ENCODE measurements at regions not wholly inside any gene's neighbourhood (a gene's known extent, or its start where the extent isn't known, plus 50 kb on each side); places are given as distances from the start of the nearest gene placed in this dataset.
"Not testable (repeated sequence)": the region's sequence is repeated elsewhere in the genome, so short reads cannot be mapped to it uniquely, and the experiment has no call there.

DNA sequence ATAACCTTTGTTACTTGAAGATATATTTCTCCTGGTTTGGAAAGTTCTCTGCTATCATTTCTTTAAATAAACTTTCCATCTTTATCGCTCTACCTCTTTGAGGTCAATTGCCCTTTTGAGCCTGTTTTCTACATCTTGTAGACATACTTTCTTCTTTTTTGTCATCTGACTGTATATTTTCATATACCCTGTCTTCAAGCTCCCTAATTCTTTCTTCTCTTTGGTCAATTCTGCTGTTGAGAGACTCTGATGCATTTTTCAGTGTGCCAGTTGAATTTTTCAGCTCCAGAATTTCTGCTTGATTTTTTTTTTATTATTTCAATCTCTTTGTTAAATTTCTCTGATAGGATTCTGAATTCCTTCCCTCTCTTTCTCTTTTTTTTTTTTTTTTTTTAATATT, 511.2 kb upstream of the GRAMD2B start:
- no peak for DNase-seq

DNA sequence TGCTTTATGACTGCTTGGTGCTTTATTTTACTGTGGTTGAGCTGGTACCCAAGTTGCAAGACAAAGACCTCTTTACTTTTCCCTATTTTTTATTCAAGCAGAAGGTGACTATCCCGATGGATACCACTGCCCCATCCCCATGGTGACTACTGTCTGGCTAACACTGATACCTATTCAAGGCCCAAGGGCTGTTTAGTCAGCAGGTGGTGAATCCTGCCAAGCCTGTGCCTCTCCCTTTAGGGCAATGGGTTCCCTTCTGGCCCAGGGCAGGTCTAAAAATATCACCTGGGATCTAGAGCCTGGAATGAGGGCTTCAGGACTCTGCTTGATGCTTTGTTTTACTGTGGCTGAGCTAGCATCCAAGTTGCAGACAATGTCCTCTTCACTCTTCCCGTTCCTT, 510.0 kb upstream of the GRAMD2B start:
- no peak for DNase-seq

DNA sequence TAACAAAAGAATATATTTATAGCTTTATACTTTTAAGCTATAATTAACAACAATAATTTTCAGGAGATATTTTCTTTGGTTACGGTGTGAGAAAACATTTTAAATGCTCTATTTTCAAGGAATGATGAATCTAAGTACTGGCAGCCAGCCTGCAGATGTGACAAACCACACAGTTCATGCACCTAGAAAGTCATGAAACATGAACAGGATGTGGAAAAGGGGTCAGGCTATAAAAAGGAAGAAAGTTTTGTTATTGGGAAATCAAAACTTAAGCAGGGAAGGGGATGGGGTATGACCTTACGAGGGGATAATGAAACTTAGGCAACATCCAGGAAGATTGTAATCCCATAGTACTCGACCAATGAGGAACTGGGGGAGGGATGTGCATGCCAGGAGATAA, 508.7 kb upstream of the GRAMD2B start:
- no peak for DNase-seq

DNA sequence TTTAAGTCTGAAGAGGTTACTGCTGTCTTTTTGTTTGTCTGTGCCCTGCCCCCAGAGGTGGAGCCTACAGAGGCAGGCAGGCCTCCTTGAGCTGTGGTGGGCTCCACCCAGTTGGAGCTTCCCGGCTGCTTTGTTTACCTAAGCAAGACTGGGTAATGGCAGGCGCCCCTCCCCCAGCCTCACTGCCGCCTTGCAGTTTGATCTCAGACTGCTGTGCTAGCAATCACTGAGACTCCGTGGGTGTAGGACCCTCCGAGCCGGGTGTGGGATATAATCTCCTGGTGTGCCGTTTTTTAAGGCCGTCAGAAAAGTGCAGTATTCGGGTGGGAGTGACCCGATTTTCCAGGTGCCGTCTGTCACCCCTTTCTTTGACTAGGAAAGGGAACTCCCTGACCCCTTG, 499.3 kb upstream of the GRAMD2B start:
- DNase-seq, result not testable (repeated sequence)

- no peak for DNase-seq
Observed at GRCh38 chr5:125926172-125926571, 497.0 kb upstream of the GRAMD2B start.

GRCh38 chr5:125928663-125929062, 494.5 kb upstream of the GRAMD2B start:
- DNase-seq, result no peak

DNA sequence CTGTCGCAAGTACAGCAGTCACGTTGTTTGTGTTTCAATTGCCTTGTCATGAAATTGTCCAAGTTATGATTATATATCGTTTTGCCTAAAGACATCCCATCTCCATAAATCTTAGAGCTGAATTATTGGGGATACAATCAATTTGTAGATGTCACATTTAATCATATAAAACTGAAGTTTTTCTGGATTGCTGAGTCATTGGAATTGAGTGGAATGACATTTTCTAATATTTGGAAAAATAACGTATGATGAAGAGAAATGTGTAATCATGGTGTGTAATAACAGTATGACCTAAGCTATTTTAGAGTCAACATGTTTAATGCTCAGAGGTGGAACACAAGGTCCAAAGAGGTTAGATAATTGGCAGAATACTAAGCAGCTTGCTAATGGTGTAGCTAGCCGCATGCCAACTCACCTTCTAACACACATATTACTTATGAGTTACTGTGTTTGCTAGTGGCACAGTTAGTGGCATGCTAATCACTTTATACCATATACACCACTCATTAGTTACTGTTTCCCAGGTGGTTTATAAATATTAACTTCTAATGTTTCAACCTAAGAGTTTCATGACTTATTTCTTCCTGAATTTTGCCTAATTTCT, 473.1 kb upstream of the GRAMD2B start:
- no peak for DNase-seq

DNA sequence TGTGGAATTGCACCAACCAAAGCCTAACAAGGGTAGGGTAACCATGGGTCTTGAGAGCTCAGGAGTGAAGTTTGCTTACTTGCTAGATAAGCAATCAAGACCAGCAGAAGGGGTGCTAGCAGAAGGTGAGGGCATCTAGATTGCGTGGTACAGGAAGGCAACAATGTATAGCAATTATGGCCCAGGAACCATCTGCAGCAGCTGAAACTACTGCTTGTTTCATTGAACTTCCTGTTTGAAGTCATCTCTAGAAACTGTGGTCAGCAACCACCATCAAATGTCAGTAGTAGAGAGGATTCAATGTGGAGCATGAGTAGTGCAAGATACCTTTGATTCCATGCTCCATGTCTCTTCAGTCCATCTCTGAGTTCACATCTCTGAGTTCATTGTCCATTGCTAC, 462.1 kb upstream of the GRAMD2B start:
- no peak for DNase-seq

DNA sequence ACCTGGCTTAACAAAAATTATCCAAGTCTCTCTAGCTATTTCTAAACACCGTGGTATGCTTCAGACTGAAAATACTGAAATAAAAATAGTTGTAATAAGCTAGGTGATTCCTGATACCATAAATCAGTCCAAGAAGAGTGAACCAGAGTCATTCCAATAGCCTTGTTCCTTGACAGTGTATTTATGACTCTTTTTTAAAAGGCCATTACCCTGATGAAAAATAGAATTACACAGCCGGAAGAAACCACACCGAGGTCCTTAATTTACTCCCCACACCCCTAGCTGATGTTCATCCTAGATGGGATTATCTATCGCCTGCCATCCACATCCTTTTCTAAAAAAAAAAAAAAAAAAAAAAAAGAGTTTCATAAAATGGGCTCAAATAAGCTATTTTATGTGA, 457.6 kb upstream of the GRAMD2B start:
- no peak for DNase-seq

- no peak for DNase-seq
Observed at GRCh38 chr5:125967576-125967975, 455.6 kb upstream of the GRAMD2B start.

GRCh38 chr5:125969011-125969813, 454.0 kb upstream of the GRAMD2B start:
- DNase-seq, result no peak

- DNase-seq, result no peak
Observed at GRCh38 chr5:125969814-125970171, 453.4 kb upstream of the GRAMD2B start.

DNA sequence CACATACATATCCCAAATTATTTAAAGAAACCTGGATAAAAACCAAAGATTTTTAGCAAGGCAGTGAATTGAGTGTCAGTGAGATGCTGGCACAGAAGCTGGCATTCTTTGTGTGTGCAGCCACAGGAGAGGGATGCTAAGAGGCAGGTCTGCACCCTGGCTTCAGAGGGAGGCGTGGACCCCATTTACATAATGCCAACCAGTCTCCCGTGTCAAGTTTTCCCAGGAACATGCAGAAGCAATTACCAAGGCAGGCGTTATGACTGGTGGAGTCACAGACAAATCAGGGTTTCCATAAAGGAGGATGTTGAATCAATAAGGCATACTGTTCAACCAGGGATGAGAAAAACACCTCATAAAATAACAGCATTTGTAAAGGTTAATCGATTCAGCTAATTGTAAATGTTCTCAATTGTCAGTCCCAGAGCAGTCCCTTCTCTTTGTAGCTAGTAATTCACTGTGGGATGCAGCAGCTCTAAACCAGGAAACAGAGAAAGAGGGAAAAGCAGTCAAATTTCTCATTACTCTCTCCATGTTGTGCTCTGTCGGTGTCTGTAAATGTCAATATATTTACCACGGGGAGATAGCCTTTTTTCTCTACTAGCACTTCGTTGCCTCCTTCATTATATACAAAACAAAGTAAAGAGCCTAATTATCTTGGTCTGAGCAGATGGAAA, 452.4 kb upstream of the GRAMD2B start:
- DNase-seq, result no peak

- no peak for DNase-seq
Observed at GRCh38 chr5:125972706-125973105, 450.5 kb upstream of the GRAMD2B start.

- no peak for DNase-seq
Observed at GRCh38 chr5:125974679-125975078, 448.5 kb upstream of the GRAMD2B start.

DNA sequence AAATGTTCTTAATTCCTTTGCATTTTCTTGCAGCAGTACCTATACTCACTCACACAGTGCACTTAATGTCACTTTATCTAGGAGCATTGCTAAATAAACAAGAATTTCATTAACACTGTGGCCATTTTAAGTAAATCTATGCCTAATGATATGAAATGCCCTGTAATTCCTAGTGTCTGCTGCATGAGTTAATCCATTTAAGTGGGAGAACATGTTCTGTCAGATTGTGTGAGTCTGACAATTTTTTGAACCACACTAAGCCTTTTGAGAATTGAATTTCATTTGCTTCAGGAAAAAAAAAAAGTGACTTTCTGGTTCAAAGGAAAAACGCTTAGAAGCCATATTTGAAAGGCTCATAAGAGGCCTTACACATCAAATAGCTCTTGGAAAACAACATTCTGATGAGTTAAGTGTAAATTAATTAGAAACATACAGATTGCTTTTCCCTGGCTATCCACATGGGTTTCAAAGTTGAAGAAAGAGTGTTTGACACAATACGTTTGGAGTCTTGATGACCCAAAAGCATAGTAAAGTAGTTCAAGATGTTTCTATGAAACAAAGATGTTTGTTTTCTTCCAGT, 446.7 kb upstream of the GRAMD2B start:
- DNase-seq, result no peak

- DNase-seq, result no peak
Observed at GRCh38 chr5:125978015-125978414, 445.2 kb upstream of the GRAMD2B start.

- DNase-seq, result no peak
Observed at GRCh38 chr5:125979636-125980035, 443.6 kb upstream of the GRAMD2B start.

DNA sequence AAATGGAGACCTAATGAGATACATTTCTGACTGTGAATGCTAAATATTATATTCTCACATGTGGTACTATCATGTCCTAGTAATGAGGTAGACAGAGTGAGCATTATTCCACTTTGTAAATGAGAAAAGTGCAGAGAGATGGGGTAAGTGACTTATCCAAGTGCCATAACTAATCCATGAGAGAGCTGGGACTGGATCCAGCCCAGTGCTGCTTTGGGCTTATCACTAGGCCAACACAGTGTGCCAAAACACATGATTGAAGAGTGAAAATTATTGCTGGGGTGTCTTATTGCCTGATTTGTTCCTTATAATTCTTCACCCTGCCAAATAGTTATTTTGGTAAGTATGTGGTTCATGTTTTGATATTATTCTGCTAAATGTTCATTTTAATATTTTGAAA, 442.2 kb upstream of the GRAMD2B start:
- DNase-seq, result no peak

DNA sequence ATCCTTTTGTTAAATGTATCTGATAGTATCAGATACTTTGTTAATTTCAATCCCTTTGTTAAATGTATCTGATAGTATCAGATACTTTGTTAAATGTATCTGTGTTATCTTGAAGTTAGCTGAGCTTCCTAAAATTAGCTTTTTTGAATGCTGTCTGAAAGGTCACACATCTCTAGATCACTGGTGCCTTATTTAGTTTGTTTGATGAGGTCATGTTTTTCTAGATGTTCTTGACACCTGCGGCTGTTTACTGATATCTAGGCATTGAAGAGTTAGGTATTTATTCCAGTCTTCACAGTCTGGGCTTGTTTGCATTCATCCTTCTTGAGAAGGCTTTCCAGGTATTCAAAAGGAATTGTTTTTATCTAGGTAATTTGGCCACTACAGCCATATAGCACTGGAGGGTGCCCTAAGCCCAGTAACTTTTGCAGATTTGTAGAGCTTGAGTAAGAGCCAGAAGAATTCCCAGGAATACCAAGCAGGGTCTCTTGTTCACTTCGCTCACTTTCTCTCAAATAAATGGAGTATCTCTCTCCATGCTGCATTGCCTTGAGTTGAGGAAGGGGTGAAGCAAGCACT, 435.4 kb upstream of the GRAMD2B start:
- DNase-seq, result no peak

- no peak for DNase-seq
Observed at GRCh38 chr5:125992050-125992449, 431.2 kb upstream of the GRAMD2B start.

DNA sequence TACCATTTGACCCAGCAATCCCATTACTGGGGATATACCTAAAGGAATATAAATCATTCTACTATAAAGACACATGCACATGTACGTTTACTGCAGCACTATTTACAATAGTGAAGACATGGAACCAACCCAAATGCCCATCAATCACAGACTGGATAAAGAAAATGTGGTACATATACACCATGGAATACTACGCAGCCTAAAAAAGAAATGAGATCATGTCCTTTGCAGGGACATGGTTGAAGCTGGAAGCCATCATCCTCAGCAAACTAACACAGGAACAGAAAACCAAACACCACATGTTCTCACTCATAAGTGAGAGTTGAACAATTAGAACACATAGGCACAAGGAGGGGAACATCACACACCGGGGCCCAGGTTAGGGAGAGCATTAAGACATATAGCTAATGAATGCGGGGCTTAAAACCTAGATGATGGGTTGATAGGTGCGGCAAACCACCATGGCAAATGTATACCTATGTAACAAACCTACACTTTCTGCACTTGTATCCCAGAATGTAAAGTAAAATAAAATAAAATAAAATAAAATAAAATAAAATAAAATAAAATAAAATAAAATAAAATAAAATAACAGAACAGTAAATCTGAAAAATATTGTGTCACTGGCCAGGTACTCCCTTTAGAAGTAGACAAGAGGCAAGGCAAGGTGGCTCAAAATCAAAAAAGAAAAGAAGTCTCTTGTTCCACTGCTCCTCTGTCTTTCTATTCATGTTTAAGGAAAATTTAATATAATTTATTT, 423.8 kb upstream of the GRAMD2B start:
- not testable (repeated sequence) for DNase-seq

DNA sequence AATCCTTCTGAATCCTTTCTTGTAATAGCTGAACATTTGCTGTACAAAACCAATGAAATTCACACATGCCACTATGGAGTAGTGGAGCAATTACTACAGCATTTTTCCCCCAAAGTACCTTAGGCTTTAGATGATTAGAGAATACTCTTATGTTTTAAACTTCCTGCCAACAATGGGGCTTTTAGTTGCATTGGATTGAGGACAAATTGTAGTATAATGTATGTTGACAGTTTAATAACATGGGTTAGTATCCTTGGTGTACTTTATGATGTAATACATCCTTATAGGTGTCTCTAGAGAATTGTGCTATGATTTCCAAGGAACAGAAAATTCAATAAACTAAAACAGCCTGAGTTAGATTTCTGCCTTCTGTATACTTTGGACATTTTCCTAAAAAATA, 422.7 kb upstream of the GRAMD2B start:
- DNase-seq, result peak; percentile 31

Measured in DMS79 (cell line).